Omental fat pad (tissue), 3 donors: ENCODE measurements at regions not wholly inside any gene's neighbourhood (a gene's known extent, or its start where the extent isn't known, plus 50 kb on each side); places are given as distances from the start of the nearest gene placed in this dataset.

ENCODE experiments used
- ATAC-seq: fragments of 150-250 bp; one replicate; pipeline ENCODE4 v1.9.1; 2016; ENCODE audit warnings: mild to moderate bottlenecking, moderate library complexity; ENCODE audit not compliant: low FRiP score
- DNase-seq: peaks from one replicate; pipeline ENCODE4 v3.0.0-alpha.2; 2019; ENCODE audit warnings: low spot score
- TF ChIP-seq, protein P1 (sequence below), 3 donors: fragments of 450-650 bp; IDR thresholded peaks; one replicate each; pipeline ENCODE4 v1.5.1; 2016 to 2017; ENCODE audit warnings: antibody characterized with exemption in 3 of 3, mild to moderate bottlenecking in 3 of 3, moderate library complexity in 2 of 3

DNA sequence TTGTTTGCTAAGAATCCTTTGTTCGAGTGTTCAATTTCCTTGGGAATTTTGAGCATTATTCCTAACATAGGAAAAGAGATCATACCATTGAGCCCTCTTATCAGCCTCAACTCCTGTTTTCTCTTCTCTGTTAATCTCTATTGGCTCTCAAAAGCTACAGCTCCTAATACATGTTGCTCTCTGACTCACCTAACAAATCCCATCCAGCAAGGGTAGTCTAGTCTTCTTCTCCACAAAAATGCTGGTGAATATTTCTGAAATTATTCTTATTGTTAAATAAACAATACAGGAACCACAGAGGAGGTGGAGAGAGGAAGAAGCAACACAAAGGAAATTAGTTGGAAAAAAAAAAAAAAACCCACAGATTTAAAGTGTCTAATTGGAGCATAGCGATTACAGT lies 325.8 kb upstream of the NAALADL2 start:
- no peak for DNase-seq
- TF ChIP-seq, protein P1, sequence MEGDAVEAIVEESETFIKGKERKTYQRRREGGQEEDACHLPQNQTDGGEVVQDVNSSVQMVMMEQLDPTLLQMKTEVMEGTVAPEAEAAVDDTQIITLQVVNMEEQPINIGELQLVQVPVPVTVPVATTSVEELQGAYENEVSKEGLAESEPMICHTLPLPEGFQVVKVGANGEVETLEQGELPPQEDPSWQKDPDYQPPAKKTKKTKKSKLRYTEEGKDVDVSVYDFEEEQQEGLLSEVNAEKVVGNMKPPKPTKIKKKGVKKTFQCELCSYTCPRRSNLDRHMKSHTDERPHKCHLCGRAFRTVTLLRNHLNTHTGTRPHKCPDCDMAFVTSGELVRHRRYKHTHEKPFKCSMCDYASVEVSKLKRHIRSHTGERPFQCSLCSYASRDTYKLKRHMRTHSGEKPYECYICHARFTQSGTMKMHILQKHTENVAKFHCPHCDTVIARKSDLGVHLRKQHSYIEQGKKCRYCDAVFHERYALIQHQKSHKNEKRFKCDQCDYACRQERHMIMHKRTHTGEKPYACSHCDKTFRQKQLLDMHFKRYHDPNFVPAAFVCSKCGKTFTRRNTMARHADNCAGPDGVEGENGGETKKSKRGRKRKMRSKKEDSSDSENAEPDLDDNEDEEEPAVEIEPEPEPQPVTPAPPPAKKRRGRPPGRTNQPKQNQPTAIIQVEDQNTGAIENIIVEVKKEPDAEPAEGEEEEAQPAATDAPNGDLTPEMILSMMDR (IDR thresholded peaks at IDR 0.05), result no peak
- ATAC-seq, result no peak

DNA sequence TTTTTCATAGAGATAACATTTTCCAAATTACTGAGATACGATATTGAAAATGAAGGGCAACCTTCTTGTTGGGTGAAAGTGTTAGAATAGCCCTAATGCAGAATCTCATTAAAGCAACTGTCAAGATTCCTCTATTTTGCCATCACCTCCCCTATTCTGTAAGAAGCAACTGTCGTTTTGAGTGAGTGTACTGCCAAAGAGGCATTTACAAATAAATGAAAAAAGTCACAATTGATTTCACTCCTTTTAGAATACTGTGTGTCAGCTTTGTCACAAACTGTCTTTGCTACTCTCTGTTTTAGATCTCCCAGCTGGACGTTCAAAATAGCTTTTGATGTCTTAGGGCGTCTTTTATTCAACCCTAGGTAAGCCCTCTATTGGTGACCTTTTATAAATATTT lies 322.8 kb upstream of the NAALADL2 start:
- TF ChIP-seq, protein P1 (IDR thresholded peaks at IDR 0.05), result no peak
- ATAC-seq (no peak), DNase-seq (no peak)

DNA sequence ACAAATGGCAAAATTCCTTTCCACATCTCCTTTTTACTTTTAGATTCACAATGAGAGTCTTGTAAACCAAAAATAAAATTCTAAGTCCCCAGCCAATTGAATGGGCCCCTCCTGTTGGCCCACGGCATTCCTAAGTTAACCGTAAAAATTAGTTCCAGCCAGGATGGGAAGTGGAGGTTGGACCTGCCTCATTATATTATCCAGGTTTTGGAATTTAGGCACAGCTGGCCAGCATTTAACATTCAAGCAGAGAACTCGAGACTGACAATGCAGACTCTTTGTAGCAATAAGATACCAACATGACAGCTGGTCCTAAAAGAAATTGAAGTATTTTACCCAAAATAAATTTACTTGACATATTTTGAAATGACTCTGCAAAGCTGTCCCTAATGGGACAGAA lies 321.0 kb upstream of the NAALADL2 start:
- no peak for ATAC-seq
- TF ChIP-seq, protein P1 (IDR thresholded peaks at IDR 0.05), result no peak

DNA sequence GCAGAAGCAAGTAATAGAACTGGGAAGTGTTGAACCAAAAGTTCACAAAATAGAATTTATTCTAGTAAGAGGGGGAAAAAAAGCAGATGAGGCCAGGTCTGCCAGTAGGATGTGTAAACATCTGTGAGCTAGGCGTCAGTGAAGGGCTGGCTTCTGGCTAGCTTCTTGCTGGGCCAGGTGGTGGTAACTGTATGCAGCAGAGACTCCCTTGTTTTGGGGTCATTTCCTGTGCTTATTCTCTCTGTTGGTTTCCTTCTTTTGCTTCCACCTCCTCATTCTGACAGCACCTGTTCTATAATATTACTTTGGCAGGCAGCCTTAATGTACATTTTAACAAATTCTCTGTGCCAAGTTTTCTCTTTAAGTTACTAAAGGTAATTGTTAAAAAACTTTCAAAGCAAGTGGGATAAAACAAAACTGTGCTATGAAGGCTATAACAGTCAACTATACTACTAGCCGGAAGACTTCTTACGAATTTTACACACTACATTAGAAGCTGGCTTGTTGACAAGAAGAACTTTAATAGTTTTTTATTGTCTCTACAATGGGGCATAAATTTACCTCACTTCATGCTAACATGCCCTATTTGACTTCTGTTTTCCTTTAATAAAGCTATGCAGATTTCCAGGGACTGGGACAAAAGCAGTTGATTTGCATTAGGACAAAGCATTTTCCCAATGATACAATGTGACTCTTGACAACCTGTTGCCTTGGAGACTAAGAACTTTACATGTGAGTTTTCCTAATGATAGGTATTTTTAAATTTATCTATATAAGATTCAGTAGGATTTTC lies 318.8 kb upstream of the NAALADL2 start:
- TF ChIP-seq, protein P1 (IDR thresholded peaks at IDR 0.05), result no peak
- no peak for DNase-seq
- ATAC-seq, result no peak

More for the DNA sequence above, 321.0 kb upstream of the NAALADL2 start:
- no peak for DNase-seq

DNA sequence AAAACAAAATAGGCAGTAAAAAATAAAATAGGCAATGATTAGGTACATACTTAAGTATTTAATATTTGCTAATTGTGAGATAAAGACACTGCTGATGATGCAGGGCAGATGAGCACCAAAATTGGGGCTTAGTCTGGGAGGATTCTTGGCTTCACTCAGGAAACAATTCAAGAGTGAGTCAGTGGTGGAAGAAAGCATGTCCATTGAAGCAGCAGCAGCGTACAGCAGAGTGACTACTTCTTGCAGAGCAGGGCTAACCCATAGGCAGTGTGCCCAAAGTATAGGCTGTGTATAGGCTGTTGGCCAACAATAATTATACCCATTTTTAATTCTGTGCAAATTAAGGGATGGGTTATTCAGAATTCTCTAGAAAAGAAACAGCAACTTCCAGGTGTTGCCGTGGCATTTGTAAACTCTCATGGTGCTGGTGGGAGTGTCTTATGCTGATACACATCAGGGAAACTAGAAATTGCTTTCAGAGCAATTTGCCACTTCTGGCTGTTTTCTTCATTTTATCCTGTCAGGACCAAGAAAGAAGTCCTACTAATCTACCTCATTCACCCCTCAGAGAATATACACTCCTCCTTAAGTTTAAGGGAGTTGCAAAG lies 317.3 kb upstream of the NAALADL2 start:
- TF ChIP-seq, protein P1 (IDR thresholded peaks at IDR 0.05), result no peak
- no peak for ATAC-seq
- no peak for DNase-seq

DNA sequence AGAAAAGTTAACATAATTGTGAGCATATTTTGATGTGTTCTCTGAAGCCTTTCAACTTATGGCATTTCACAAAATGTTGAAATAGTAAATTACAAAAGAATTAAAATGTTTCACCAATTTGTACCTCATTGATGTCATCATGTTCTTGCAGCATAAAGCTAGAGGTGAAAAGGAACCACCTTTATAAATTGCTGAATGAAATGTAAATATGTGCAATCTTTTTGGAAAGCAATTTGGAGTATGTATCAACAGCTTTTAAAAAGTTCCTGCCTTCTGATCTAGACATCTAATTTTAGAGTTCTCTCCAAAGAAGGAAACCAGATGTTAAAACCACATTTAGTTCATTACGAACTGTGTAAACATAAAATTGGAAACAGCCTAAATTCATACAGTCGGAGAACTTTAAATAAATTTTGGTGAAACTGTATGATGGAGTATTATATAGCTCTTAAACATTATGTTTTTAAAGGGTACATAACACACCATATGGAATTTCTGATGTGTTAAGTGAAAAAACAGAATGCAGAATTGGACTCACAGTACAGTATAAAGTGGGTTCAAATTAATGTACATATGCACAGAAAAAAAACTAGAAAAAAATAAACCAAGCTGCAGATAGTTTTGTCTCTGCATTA lies 311.2 kb upstream of the NAALADL2 start:
- DNase-seq (no peak), ATAC-seq (no peak)
- TF ChIP-seq, protein P1 (IDR thresholded peaks at IDR 0.05), result no peak
